ENCODE measurements at regions not wholly inside any gene's neighbourhood (a gene's known extent, or its start where the extent isn't known, plus 50 kb on each side); places are given as distances from the start of the nearest gene placed in this dataset.
"Not testable (repeated sequence)": the region's sequence is repeated elsewhere in the genome, so short reads cannot be mapped to it uniquely, and the experiment has no call there.

GRCh38 chr4:17436047-17436749 lies 75.7 kb downstream of the QDPR start:
- DNase-seq (ENCODE audit: low read depth), result not testable (repeated sequence)

- DNase-seq (ENCODE audit: low read depth), result no peak
These were observed 78.1 kb downstream of the QDPR start for GRCh38 chr4:17433827-17434226.

GRCh38 chr4:17427991-17428390 lies 83.9 kb downstream of the QDPR start:
- no peak for DNase-seq (ENCODE audit: low read depth)

GRCh38 chr4:17426222-17426621 lies 85.7 kb downstream of the QDPR start:
- no peak for DNase-seq (ENCODE audit: low read depth)

GRCh38 chr4:17418010-17418409 lies 93.9 kb downstream of the QDPR start:
- no peak for DNase-seq (ENCODE audit: low read depth)

GRCh38 chr4:17414392-17414791 lies 97.5 kb downstream of the QDPR start:
- DNase-seq (ENCODE audit: low read depth), result no peak

GRCh38 chr4:17400686-17401085 lies 111.2 kb downstream of the QDPR start:
- no peak for DNase-seq (ENCODE audit: low read depth)

- DNase-seq (ENCODE audit: low read depth), result no peak
These were observed 113.1 kb downstream of the QDPR start for GRCh38 chr4:17398805-17399204.

GRCh38 chr4:17398035-17398434 lies 113.9 kb downstream of the QDPR start:
- DNase-seq (ENCODE audit: low read depth), result no peak

GRCh38 chr4:17397611-17398010 lies 114.3 kb downstream of the QDPR start:
- DNase-seq (ENCODE audit: low read depth), result no peak

GRCh38 chr4:17385403-17385802 lies 126.5 kb downstream of the QDPR start:
- no peak for DNase-seq (ENCODE audit: low read depth)

- DNase-seq (ENCODE audit: low read depth), result no peak
These were observed 131.5 kb downstream of the QDPR start for GRCh38 chr4:17380347-17380746.

GRCh38 chr4:17376205-17376604 lies 135.7 kb downstream of the QDPR start:
- no peak for DNase-seq (ENCODE audit: low read depth)

GRCh38 chr4:17373666-17374065 lies 138.2 kb downstream of the QDPR start:
- no peak for DNase-seq (ENCODE audit: low read depth)

- no peak for DNase-seq (ENCODE audit: low read depth)
These were observed 141.1 kb downstream of the QDPR start for GRCh38 chr4:17370818-17371217.

- DNase-seq (ENCODE audit: low read depth), result no peak
These were observed 143.5 kb downstream of the QDPR start for GRCh38 chr4:17368408-17368807.

GRCh38 chr4:17367201-17367600 lies 144.7 kb downstream of the QDPR start:
- no peak for DNase-seq (ENCODE audit: low read depth)

- DNase-seq (ENCODE audit: low read depth), result no peak
These were observed 145.4 kb downstream of the QDPR start for GRCh38 chr4:17366496-17366895.

- DNase-seq (ENCODE audit: low read depth), result no peak
These were observed 149.5 kb downstream of the QDPR start for GRCh38 chr4:17362430-17362829.

GRCh38 chr4:17358241-17358640 lies 153.6 kb downstream of the QDPR start:
- DNase-seq (ENCODE audit: low read depth), result no peak

- no peak for DNase-seq (ENCODE audit: low read depth)
These were observed 155.0 kb downstream of the QDPR start for GRCh38 chr4:17356926-17357325.

GRCh38 chr4:17352357-17352756 lies 159.5 kb downstream of the QDPR start:
- DNase-seq (ENCODE audit: low read depth), result no peak

GRCh38 chr4:17347445-17347844 lies 164.4 kb downstream of the QDPR start:
- no peak for DNase-seq (ENCODE audit: low read depth)

- no peak for DNase-seq (ENCODE audit: low read depth)
These were observed 172.5 kb downstream of the QDPR start for GRCh38 chr4:17339376-17339775.

Data from stimulated activated CD8-positive, alpha-beta memory T cell treated with anti-CD3 and anti-CD28 coated beads, Interleukin-12 subunit alpha, Interleukin-12 subunit beta, amount 100 ng/mL, for 1 hour (primary cell).